ENCODE measurements at regions not wholly inside any gene's neighbourhood (a gene's known extent, or its start where the extent isn't known, plus 50 kb on each side); places are given as distances from the start of the nearest gene placed in this dataset.

DNA sequence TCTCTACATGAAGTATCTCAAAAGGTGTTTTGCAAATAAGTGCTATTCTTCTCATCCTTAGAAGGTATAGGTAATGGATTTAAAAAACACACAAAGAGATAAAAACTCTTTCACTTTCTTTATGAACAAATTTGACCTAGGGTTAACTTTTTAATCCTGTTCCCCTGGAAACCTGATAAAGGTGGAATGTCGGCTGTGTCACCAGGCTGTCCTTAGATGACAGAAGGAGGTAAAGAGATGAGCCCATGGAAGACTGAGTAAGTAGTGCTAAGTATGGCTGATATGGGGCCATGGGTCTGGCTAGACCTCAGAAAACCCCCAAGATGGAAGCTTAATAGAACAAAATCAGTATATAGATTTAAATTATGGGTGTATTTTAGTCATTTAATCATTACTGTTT, 153.8 kb upstream of the LSM14A start:
- TF ChIP-seq CTCF (IDR thresholded peaks at IDR 0.05) (no peak), POLR2A (IDR thresholded peaks at IDR 0.05) (no peak)
